ENCODE measurements at regions not wholly inside any gene's neighbourhood (a gene's known extent, or its start where the extent isn't known, plus 50 kb on each side); places are given as distances from the start of the nearest gene placed in this dataset.

DNA sequence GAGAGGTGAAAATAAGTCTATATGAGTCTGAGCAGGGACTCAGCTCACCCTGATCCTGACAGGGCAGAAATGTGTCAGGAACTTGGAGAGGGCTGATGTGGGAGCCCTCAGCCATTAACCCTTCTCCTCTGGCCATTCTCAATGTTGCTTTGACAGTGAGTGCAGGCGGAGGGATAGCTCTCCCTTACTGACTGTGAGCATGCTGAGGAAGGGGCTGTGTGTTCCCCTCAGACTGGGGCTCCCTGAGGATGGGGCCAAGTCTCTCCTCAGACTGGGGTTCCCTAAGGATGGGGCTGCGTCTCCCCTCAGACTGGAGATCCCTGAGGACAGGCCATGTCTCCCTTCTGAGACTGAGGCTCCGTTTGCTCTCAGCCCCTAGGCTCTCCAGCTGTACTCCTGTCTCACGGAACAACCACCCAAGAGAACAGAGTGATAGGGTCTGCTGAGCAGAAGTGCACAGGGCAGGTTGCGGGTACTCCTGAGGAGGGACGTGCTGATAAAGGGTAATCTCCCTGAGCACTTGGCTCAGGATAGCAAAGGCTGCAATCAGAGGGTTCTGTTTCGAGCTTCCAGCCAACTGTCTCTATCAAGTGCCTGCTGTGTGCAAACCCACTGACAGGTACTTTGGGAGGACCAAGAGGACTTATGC is 141.0 kb downstream of the MRPL14 start (continued):
- TF ChIP-seq, protein P1, sequence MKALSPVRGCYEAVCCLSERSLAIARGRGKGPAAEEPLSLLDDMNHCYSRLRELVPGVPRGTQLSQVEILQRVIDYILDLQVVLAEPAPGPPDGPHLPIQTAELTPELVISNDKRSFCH (CRISPR knock-in tag; IDR thresholded peaks at IDR 0.05), result no peak
- TF ChIP-seq, protein P1 (tag; IDR thresholded peaks at IDR 0.05), result 0 out of 2 replicates have a peak, but pooled peaks have one; percentile 53
- TF ChIP-seq HDAC2 (IDR thresholded peaks at IDR 0.05), result 0 out of 2 replicates have a peak, but pooled peaks have one; percentile 51
- peak; percentile 61 for TF ChIP-seq ZFP36 (IDR thresholded peaks at IDR 0.05; ENCODE audit: low read depth, low read length, partially characterized antibody)
- TF ChIP-seq KDM1A (IDR thresholded peaks at IDR 0.05), result peak; percentile 84 to 88
- TF ChIP-seq TAF15 (IDR thresholded peaks at IDR 0.05; ENCODE audit: low read depth, low read length), result no peak
- TF ChIP-seq ZBTB17 (CRISPR knock-in tag; IDR thresholded peaks at IDR 0.05), result no peak
- TF ChIP-seq ZNF253 (CRISPR knock-in tag; conservative IDR thresholded peaks at IDR 0.05), result no peak
- TF ChIP-seq, protein P2, sequence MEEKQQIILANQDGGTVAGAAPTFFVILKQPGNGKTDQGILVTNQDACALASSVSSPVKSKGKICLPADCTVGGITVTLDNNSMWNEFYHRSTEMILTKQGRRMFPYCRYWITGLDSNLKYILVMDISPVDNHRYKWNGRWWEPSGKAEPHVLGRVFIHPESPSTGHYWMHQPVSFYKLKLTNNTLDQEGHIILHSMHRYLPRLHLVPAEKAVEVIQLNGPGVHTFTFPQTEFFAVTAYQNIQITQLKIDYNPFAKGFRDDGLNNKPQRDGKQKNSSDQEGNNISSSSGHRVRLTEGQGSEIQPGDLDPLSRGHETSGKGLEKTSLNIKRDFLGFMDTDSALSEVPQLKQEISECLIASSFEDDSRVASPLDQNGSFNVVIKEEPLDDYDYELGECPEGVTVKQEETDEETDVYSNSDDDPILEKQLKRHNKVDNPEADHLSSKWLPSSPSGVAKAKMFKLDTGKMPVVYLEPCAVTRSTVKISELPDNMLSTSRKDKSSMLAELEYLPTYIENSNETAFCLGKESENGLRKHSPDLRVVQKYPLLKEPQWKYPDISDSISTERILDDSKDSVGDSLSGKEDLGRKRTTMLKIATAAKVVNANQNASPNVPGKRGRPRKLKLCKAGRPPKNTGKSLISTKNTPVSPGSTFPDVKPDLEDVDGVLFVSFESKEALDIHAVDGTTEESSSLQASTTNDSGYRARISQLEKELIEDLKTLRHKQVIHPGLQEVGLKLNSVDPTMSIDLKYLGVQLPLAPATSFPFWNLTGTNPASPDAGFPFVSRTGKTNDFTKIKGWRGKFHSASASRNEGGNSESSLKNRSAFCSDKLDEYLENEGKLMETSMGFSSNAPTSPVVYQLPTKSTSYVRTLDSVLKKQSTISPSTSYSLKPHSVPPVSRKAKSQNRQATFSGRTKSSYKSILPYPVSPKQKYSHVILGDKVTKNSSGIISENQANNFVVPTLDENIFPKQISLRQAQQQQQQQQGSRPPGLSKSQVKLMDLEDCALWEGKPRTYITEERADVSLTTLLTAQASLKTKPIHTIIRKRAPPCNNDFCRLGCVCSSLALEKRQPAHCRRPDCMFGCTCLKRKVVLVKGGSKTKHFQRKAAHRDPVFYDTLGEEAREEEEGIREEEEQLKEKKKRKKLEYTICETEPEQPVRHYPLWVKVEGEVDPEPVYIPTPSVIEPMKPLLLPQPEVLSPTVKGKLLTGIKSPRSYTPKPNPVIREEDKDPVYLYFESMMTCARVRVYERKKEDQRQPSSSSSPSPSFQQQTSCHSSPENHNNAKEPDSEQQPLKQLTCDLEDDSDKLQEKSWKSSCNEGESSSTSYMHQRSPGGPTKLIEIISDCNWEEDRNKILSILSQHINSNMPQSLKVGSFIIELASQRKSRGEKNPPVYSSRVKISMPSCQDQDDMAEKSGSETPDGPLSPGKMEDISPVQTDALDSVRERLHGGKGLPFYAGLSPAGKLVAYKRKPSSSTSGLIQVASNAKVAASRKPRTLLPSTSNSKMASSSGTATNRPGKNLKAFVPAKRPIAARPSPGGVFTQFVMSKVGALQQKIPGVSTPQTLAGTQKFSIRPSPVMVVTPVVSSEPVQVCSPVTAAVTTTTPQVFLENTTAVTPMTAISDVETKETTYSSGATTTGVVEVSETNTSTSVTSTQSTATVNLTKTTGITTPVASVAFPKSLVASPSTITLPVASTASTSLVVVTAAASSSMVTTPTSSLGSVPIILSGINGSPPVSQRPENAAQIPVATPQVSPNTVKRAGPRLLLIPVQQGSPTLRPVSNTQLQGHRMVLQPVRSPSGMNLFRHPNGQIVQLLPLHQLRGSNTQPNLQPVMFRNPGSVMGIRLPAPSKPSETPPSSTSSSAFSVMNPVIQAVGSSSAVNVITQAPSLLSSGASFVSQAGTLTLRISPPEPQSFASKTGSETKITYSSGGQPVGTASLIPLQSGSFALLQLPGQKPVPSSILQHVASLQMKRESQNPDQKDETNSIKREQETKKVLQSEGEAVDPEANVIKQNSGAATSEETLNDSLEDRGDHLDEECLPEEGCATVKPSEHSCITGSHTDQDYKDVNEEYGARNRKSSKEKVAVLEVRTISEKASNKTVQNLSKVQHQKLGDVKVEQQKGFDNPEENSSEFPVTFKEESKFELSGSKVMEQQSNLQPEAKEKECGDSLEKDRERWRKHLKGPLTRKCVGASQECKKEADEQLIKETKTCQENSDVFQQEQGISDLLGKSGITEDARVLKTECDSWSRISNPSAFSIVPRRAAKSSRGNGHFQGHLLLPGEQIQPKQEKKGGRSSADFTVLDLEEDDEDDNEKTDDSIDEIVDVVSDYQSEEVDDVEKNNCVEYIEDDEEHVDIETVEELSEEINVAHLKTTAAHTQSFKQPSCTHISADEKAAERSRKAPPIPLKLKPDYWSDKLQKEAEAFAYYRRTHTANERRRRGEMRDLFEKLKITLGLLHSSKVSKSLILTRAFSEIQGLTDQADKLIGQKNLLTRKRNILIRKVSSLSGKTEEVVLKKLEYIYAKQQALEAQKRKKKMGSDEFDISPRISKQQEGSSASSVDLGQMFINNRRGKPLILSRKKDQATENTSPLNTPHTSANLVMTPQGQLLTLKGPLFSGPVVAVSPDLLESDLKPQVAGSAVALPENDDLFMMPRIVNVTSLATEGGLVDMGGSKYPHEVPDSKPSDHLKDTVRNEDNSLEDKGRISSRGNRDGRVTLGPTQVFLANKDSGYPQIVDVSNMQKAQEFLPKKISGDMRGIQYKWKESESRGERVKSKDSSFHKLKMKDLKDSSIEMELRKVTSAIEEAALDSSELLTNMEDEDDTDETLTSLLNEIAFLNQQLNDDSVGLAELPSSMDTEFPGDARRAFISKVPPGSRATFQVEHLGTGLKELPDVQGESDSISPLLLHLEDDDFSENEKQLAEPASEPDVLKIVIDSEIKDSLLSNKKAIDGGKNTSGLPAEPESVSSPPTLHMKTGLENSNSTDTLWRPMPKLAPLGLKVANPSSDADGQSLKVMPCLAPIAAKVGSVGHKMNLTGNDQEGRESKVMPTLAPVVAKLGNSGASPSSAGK (IDR thresholded peaks at IDR 0.05), result no peak
- no peak for TF ChIP-seq FUS (optimal IDR thresholded peaks at IDR 0.05; ENCODE audit: low read depth, low read length)
- TF ChIP-seq SMARCE1 (IDR thresholded peaks at IDR 0.05), result 0 out of 2 replicates have a peak, but pooled peaks have one; percentile 14
- no peak for TF ChIP-seq SIX5 (IDR thresholded peaks at IDR 0.05; ENCODE audit: borderline replicate concordance in 1 of 2, insufficient read depth in 1 of 2, low read depth in 1 of 2, low read length in 2 of 2)
- TF ChIP-seq RCOR1 (IDR thresholded peaks at IDR 0.05; ENCODE audit: borderline replicate concordance in 1 of 2, low read depth in 2 of 2, low read length in 2 of 2), result peak; percentile 13 to 93; a peak in 3 of 4 replicates
- no peak for TF ChIP-seq WHSC1 (IDR thresholded peaks at IDR 0.05; ENCODE audit: low read length)
- 0 out of 3 replicates have a peak, but pooled peaks of 1 of the 2 experiments have one; percentile 45 for TF ChIP-seq CBX3 (IDR thresholded peaks at IDR 0.05; ENCODE audit: borderline replicate concordance in 1 of 2, low read length in 2 of 2)
- no peak for TF ChIP-seq ZNF174 (CRISPR knock-in tag; IDR thresholded peaks at IDR 0.05)
- TF ChIP-seq, protein P3, sequence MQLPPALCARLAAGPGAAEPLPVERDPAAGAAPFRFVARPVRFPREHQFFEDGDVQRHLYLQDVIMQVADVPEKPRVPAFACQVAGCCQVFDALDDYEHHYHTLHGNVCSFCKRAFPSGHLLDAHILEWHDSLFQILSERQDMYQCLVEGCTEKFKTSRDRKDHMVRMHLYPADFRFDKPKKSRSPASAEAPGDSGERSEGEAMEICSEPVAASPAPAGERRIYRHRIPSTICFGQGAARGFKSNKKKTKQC (CRISPR knock-in tag; IDR thresholded peaks at IDR 0.05), result no peak

All from K562 (cell line).